Choroid plexus epithelial cell (primary cell): ENCODE measurements at regions not wholly inside any gene's neighbourhood (a gene's known extent, or its start where the extent isn't known, plus 50 kb on each side); places are given as distances from the start of the nearest gene placed in this dataset.
A peak's percentile ranks its signal among the peaks of the same experiment; 100 is the strongest.

ENCODE experiments used
- DNase-seq: peaks from one replicate; pipeline ENCODE4 v3.0.0-alpha.2; 2010; ENCODE audit warnings: low read depth
- H3K4me3 ChIP-seq: 2 replicates; pipeline ENCODE4 v1.5.1; 2011; ENCODE audit warnings: low read depth, mild to moderate bottlenecking, control low read depth, low read length, moderate library complexity
- TF ChIP-seq, protein P1 (sequence below): conservative IDR thresholded peaks from 2 replicates; pipeline ENCODE4 v1.5.1; 2011; ENCODE audit warnings: low read depth, mild to moderate bottlenecking, control low read depth, inconsistent platforms, low read length, moderate library complexity

DNA sequence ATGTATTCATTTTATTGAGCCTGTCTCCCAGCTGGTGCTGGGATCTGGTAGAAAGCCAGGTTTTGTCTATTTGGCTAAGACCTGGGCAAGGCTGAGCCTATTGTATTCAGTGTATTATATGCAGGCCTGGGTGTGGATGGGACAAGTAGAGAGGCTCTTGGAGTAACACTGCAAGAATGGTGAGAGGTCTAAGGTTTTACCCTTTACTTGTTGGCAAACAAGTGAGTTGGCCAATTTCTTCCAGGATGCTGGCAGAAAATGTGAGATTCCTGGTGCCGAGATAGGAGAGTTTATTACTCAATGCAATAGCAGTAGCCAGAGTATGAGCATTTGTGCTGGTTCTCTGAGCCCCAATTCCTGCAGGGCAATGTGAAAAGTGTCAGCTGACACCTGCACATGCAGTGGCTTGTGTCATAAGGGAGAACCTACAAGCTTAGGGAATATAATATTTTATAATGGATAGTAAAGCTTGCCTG lies 141.7 kb upstream of the PRLR start:
- H3K4me3 ChIP-seq = no peak overlapping the region
- TF ChIP-seq, protein P1, sequence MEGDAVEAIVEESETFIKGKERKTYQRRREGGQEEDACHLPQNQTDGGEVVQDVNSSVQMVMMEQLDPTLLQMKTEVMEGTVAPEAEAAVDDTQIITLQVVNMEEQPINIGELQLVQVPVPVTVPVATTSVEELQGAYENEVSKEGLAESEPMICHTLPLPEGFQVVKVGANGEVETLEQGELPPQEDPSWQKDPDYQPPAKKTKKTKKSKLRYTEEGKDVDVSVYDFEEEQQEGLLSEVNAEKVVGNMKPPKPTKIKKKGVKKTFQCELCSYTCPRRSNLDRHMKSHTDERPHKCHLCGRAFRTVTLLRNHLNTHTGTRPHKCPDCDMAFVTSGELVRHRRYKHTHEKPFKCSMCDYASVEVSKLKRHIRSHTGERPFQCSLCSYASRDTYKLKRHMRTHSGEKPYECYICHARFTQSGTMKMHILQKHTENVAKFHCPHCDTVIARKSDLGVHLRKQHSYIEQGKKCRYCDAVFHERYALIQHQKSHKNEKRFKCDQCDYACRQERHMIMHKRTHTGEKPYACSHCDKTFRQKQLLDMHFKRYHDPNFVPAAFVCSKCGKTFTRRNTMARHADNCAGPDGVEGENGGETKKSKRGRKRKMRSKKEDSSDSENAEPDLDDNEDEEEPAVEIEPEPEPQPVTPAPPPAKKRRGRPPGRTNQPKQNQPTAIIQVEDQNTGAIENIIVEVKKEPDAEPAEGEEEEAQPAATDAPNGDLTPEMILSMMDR = no peak
- no peak for DNase-seq

DNA sequence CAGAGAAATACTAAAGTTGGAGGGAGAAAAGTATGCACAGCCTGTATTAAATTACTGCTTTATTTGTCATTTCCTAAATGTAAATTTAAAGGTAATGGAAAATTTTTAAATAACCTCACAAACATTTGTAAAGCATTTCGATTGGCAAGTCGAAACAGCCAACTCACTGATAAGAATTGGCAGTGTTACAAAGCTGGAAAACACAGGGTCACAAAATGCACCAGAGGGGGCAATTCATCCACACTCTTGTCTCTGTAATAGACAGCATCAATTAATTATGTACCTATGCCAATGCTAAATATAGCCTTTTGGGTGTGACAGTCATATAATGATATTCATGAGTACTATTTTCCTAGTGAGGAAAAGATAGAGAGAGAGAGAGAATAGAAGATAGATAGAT lies 140.6 kb upstream of the PRLR start:
- TF ChIP-seq, protein P1 = no peak
- no peak overlapping the region for H3K4me3 ChIP-seq
- no peak for DNase-seq

DNA sequence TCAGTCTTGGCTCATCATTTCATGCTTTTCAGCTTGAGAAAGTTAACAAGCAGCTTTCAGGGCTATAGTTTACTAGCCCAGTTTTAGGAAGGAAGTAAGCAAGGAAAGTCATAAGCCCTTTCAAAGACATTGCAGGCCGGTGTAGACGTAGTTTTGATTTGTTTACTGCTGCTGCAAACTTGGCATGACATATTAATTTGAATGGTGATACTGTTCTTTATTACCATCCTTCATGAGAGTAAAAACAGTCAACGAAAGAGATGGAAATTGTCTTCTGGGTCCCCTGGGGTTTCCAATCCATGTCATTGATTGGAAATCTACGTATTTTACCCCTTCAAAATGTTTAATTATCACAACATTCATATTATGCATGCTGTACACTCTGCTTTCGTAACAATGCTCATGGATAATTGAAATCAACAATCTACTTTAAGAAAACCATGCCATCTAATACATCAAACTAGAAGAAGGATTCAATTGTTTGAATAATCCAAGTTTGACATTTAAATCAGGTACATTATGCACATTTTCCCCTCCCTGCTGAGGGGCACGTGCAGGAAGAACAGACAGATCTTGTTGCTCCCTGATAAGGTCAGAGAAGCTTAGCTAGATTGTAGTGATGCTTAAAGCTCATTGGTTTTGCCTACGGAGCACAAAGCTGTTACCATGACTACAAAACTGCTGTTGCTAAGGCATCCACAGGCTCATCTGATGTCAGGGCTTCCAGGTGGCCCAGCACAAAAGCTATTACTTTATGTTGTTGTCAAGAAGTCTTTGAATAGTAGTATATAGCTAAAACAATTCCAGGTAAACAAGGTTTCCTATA lies 139.9 kb upstream of the PRLR start:
- DNase-seq = peak; percentile 0
- no peak overlapping the region for H3K4me3 ChIP-seq
- TF ChIP-seq, protein P1 = no peak

DNA sequence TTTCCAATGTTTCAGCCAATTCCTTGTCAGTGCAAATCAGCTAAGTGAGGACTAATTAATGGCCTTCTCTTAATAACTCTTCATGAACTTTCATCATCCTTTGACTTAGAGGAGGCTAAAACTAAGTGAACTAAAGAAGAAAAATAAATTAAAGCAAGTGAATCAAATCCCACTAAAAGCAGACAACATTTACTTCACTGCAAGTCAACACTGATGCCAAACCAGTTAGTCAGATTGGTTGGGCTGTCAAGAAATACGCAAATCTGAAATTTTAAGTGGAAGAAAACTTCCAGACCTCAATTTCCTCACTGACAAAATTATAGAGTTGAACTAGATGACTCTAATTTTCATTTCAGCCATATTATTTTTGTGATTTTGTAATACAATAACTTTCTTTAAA lies 137.2 kb upstream of the PRLR start:
- no peak overlapping the region for H3K4me3 ChIP-seq
- no peak for DNase-seq
- TF ChIP-seq, protein P1 = no peak

DNA sequence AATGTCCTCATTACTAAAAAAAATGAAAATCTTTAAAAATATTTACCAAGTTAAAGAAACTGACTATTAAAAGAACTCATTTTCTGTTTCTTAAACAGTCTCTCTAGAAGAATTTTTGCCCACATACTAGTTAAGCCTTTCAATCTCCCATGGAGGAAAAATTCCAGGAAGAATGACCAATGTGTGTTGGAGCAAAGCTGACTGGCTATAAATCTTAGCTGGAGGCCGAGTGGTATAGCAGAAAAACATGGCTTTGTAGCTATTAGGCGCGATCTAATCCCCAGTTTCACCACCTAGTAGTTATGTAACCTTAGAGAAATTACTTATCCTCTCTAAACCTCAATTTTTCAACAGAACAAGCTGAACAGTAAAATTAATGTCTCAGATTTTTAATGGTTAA lies 135.5 kb upstream of the PRLR start:
- DNase-seq = no peak
- TF ChIP-seq, protein P1 = no peak
- H3K4me3 ChIP-seq = no peak overlapping the region

DNA sequence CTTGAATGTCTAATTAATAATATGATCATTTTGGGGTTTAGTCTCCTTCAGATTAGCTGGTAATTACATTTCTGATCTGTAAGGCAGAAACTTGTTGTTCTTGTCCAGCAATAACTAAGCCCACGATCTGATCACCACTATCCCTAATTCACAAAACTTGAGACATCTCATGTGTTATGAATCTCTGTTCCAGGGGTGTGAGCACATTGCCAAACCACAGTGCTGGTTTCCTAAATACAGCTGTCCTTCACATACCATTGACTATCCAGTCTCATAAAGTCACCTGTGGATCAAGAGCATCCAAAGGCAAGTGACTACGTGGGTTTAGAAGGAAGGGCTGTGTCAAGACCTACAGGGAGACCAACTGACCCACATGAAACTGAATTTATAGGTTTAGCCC lies 134.1 kb upstream of the PRLR start:
- TF ChIP-seq, protein P1 = no peak
- DNase-seq = no peak
- H3K4me3 ChIP-seq = no peak overlapping the region

DNA sequence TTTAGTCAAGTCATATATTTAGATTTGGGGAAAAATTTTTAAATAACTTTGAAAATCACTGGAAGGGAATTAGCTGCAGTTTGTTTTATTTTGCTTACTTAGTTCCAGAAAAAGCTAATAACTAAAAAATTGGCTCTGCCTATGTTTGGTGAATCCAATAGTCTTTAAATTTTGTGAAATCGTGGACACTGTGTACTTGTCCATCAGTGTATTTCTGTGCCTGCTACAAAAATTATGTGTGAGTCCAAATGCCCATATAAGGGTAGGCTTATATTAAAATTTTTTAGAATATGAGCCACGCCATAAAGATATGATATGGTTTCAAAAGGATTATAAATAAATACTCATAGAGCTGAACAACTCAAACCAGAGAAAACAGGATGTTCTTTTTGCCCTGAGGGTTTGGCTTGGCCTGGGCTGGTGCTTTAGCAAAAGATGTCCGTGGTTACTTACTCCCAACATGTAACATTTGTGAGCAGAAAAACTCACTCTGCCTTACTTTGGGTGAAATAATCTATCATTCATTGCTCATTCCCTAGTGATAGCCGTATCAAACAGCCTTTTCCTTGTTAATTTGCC lies 133.2 kb upstream of the PRLR start:
- no peak for DNase-seq
- H3K4me3 ChIP-seq = no peak overlapping the region
- TF ChIP-seq, protein P1 = no peak
